DOHH2 (cell line): ENCODE measurements at regions not wholly inside any gene's neighbourhood (a gene's known extent, or its start where the extent isn't known, plus 50 kb on each side); places are given as distances from the start of the nearest gene placed in this dataset.

Experiments used
- H3F3A ChIP-seq: fragments of 200-600 bp; sonication (generic), shearing (Covaris generic); 2 replicates; pipeline ENCODE4 v1.6.0; 2016; ENCODE audit warnings: antibody characterized with exemption, mild to moderate bottlenecking; ENCODE audit not compliant: control insufficient read depth, insufficient read depth
- H3K27ac ChIP-seq: fragments of 200-600 bp; sonication (generic); 2 replicates; pipeline ENCODE4 v1.5.1; 2014; ENCODE audit warnings: low read depth, mild to moderate bottlenecking, low read length, moderate library complexity
- H3K27me3 ChIP-seq: fragments of 200-600 bp; sonication (generic); 2 replicates; pipeline ENCODE4 v1.6.1; 2014; ENCODE audit warnings: mild to moderate bottlenecking, low read length, mixed read lengths; ENCODE audit not compliant: control insufficient read depth
- H3K36me3 ChIP-seq: fragments of 200-600 bp; sonication (generic); 2 replicates; pipeline ENCODE4 v1.6.1; 2014; ENCODE audit warnings: mild to moderate bottlenecking, low read length, moderate library complexity, mixed read lengths; ENCODE audit not compliant: control insufficient read depth
- H3K4me1 ChIP-seq: fragments of 200-600 bp; sonication (generic); 2 replicates; pipeline ENCODE4 v1.6.1; 2014; ENCODE audit warnings: mild to moderate bottlenecking, low read length, mixed read lengths; ENCODE audit not compliant: control insufficient read depth
- H3K4me2 ChIP-seq: fragments of 200-600 bp; sonication (generic); 2 replicates; pipeline ENCODE4 v1.6.0; 2014; ENCODE audit warnings: mild to moderate bottlenecking, low read length, moderate library complexity
- H3K4me3 ChIP-seq: fragments of 200-600 bp; sonication (generic); 2 replicates; pipeline ENCODE4 v1.5.1; 2014; ENCODE audit warnings: mild to moderate bottlenecking, low read length, mixed read lengths
- H3K79me2 ChIP-seq: fragments of 200-600 bp; sonication (generic); 2 replicates; pipeline ENCODE4 v1.6.1; 2014; ENCODE audit warnings: mild to moderate bottlenecking, low read length, mixed read lengths; ENCODE audit not compliant: control insufficient read depth
- H3K9me2 ChIP-seq: fragments of 200-600 bp; sonication (generic); replicated peaks from 2 replicates; pipeline ENCODE4 v1.6.1; 2014; ENCODE audit warnings: mild to moderate bottlenecking, low read length, mixed read lengths; ENCODE audit not compliant: control insufficient read depth
- H3K9me3 ChIP-seq: fragments of 200-600 bp; sonication (generic); 2 replicates; pipeline ENCODE4 v1.6.1; 2014; ENCODE audit warnings: antibody characterized with exemption, low read length, mixed read lengths; ENCODE audit not compliant: control insufficient read depth, insufficient read depth
- H4K20me1 ChIP-seq: fragments of 200-600 bp; sonication (generic); 2 replicates; pipeline ENCODE4 v1.6.0; 2014; ENCODE audit warnings: low read depth, mild to moderate bottlenecking, antibody characterized with exemption, low read length, moderate library complexity; ENCODE audit not compliant: control insufficient read depth, insufficient read depth
- EZH2phosphoT487 ChIP-seq: fragments of 200-600 bp; sonication (generic); IDR thresholded peaks from 2 replicates; pipeline ENCODE4 v1.6.1; 2017; ENCODE audit warnings: borderline replicate concordance, mild to moderate bottlenecking, antibody characterized with exemption, low read length, moderate library complexity, mixed read lengths
- TF ChIP-seq, protein P1 (sequence below): fragments of 200-600 bp; sonication (generic); IDR thresholded peaks from one replicate; pipeline ENCODE4 v1.5.1; 2014; ENCODE audit warnings: antibody characterized with exemption, mild to moderate bottlenecking, low read depth, low read length; ENCODE audit not compliant: poor library complexity, severe bottlenecking

DNA sequence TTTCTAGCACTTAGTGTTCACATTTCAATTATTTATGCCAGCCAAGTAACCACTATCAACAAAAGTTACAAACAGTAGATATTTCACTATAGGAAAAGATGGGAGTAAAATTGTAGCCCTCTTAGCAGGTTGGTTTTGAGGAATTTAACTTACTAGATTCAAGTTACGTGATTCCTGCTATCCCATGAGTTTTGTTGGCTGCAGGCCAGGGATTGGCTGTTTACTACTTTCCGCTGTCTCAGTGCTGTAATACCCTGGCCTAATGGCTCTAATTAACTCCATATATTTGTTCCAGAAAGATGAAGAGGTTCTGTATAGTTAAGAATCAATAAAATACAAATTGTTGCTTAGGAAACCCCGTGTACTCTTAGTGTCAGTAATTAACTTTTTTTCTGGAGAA, 55.5 kb upstream of the MAGED1 start:
- no peak for TF ChIP-seq EZH2phosphoT487
- TF ChIP-seq, protein P1, sequence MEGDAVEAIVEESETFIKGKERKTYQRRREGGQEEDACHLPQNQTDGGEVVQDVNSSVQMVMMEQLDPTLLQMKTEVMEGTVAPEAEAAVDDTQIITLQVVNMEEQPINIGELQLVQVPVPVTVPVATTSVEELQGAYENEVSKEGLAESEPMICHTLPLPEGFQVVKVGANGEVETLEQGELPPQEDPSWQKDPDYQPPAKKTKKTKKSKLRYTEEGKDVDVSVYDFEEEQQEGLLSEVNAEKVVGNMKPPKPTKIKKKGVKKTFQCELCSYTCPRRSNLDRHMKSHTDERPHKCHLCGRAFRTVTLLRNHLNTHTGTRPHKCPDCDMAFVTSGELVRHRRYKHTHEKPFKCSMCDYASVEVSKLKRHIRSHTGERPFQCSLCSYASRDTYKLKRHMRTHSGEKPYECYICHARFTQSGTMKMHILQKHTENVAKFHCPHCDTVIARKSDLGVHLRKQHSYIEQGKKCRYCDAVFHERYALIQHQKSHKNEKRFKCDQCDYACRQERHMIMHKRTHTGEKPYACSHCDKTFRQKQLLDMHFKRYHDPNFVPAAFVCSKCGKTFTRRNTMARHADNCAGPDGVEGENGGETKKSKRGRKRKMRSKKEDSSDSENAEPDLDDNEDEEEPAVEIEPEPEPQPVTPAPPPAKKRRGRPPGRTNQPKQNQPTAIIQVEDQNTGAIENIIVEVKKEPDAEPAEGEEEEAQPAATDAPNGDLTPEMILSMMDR = no peak
- Histone ChIP-seq H3K79me2 (no peaks in the 10 kb centered on the region), H3K27ac (no peak overlapping the region), H3K4me3 (no peak overlapping the region), H3K27me3 (no peaks in the 10 kb centered on the region), H3K9me3 (no peaks in the 10 kb centered on the region), H3F3A (no peaks in the 10 kb centered on the region), H3K4me2 (no peak overlapping the region), H3K36me3 (no peaks in the 10 kb centered on the region), H3K4me1 (no peaks in the 10 kb centered on the region), H4K20me1 (no peaks in the 10 kb centered on the region), H3K9me2 (no peaks in the 10 kb centered on the region)
